ENCODE measurements at regions not wholly inside any gene's neighbourhood (a gene's known extent, or its start where the extent isn't known, plus 50 kb on each side); places are given as distances from the start of the nearest gene placed in this dataset.

- Histone ChIP-seq H3K9me3 (ENCODE audit: low read depth) (no peaks in the 10 kb centered on the region), H3K27ac (no peak overlapping the region), H4K20me1 (ENCODE audit: low read depth) (no peaks in the 10 kb centered on the region), H3K4me2 (no peak overlapping the region), H2AFZ (replicated peaks) (no peak overlapping the region), H3K9ac (no peak overlapping the region), H3K4me3 (no peak overlapping the region), H3K79me2 (ENCODE audit: low read depth) (no peaks in the 10 kb centered on the region), H3K27me3 (no peaks in the 10 kb centered on the region), H3K4me1 (no peaks in the 10 kb centered on the region), H3F3A (ENCODE audit: low read depth) (no peaks in the 10 kb centered on the region), H3K36me3 (no peaks in the 10 kb centered on the region)
- Mint-ChIP-seq H3K4me1 (peaks cover 15% of the 10 kb centered on the region), H3K36me3 (no peaks in the 10 kb centered on the region), H3K27ac (no peak overlapping the region), H3K4me3 (no peak overlapping the region), H3K27me3 (ENCODE audit: insufficient read depth, low read depth) (peaks cover 2% of the 10 kb centered on the region), H3K9me3 (peaks cover 3% of the 10 kb centered on the region)
- no peak for DNase-seq (ENCODE audit: low spot score)
- TF ChIP-seq, protein P1, sequence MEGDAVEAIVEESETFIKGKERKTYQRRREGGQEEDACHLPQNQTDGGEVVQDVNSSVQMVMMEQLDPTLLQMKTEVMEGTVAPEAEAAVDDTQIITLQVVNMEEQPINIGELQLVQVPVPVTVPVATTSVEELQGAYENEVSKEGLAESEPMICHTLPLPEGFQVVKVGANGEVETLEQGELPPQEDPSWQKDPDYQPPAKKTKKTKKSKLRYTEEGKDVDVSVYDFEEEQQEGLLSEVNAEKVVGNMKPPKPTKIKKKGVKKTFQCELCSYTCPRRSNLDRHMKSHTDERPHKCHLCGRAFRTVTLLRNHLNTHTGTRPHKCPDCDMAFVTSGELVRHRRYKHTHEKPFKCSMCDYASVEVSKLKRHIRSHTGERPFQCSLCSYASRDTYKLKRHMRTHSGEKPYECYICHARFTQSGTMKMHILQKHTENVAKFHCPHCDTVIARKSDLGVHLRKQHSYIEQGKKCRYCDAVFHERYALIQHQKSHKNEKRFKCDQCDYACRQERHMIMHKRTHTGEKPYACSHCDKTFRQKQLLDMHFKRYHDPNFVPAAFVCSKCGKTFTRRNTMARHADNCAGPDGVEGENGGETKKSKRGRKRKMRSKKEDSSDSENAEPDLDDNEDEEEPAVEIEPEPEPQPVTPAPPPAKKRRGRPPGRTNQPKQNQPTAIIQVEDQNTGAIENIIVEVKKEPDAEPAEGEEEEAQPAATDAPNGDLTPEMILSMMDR (IDR thresholded peaks at IDR 0.05), result no peak
- TF ChIP-seq EZH2phosphoT487 (IDR thresholded peaks at IDR 0.05) (no peak), EZH2 (IDR thresholded peaks at IDR 0.05) (no peak)
Observed at GRCh38 chr18:11497585-11497984, 111.8 kb upstream of the SLC35G4 start.

- Histone ChIP-seq H4K20me1 (ENCODE audit: low read depth) (no peaks in the 10 kb centered on the region), H3K9ac (no peak overlapping the region), H3K9me3 (ENCODE audit: low read depth) (no peaks in the 10 kb centered on the region), H3K4me1 (no peaks in the 10 kb centered on the region), H3F3A (ENCODE audit: low read depth) (no peaks in the 10 kb centered on the region), H3K4me2 (no peak overlapping the region), H3K36me3 (no peaks in the 10 kb centered on the region), H2AFZ (replicated peaks) (no peak overlapping the region), H3K4me3 (no peak overlapping the region), H3K79me2 (ENCODE audit: low read depth) (no peaks in the 10 kb centered on the region), H3K27me3 (no peaks in the 10 kb centered on the region), H3K27ac (no peak overlapping the region)
- Mint-ChIP-seq H3K36me3 (no peaks in the 10 kb centered on the region), H3K4me1 (peaks cover 15% of the 10 kb centered on the region), H3K9me3 (peaks cover 3% of the 10 kb centered on the region), H3K27me3 (ENCODE audit: insufficient read depth, low read depth) (peaks cover 2% of the 10 kb centered on the region), H3K4me3 (no peak overlapping the region), H3K27ac (no peak overlapping the region)
- TF ChIP-seq, protein P1 (IDR thresholded peaks at IDR 0.05), result no peak
- no peak for TF ChIP-seq EZH2phosphoT487 (IDR thresholded peaks at IDR 0.05)
- no peak for TF ChIP-seq EZH2 (IDR thresholded peaks at IDR 0.05)
- DNase-seq (ENCODE audit: low spot score), result no peak
Observed at GRCh38 chr18:11496526-11497172, 112.7 kb upstream of the SLC35G4 start.

GRCh38 chr18:11495441-11495840 is 114.0 kb upstream of the SLC35G4 start:
- Histone ChIP-seq H3K4me2 (no peak overlapping the region), H3K9ac (no peak overlapping the region), H3K9me3 (ENCODE audit: low read depth) (no peaks in the 10 kb centered on the region), H3K79me2 (ENCODE audit: low read depth) (no peaks in the 10 kb centered on the region), H3K27me3 (no peaks in the 10 kb centered on the region), H3K4me1 (no peaks in the 10 kb centered on the region), H3K4me3 (no peak overlapping the region), H3F3A (ENCODE audit: low read depth) (no peaks in the 10 kb centered on the region), H3K36me3 (no peaks in the 10 kb centered on the region), H4K20me1 (ENCODE audit: low read depth) (no peaks in the 10 kb centered on the region), H3K27ac (no peak overlapping the region), H2AFZ (replicated peaks) (no peak overlapping the region)
- Mint-ChIP-seq H3K27ac (no peak overlapping the region), H3K36me3 (no peaks in the 10 kb centered on the region), H3K4me1 (peaks cover 9% of the 10 kb centered on the region), H3K4me3 (no peak overlapping the region), H3K27me3 (ENCODE audit: insufficient read depth, low read depth) (peaks cover 2% of the 10 kb centered on the region), H3K9me3 (peaks cover 3% of the 10 kb centered on the region)
- no peak for DNase-seq (ENCODE audit: low spot score)
- no peak for TF ChIP-seq EZH2 (IDR thresholded peaks at IDR 0.05)
- TF ChIP-seq EZH2phosphoT487 (IDR thresholded peaks at IDR 0.05), result no peak
- TF ChIP-seq, protein P1 (IDR thresholded peaks at IDR 0.05), result no peak
